CD4-positive, alpha-beta T cell treated with Interferon gamma for 1 hour (primary cell): ENCODE measurements at regions not wholly inside any gene's neighbourhood (a gene's known extent, or its start where the extent isn't known, plus 50 kb on each side); places are given as distances from the start of the nearest gene placed in this dataset.

Source experiments
- DNase-seq: peaks from one replicate; pipeline ENCODE4 v3.0.0-alpha.2; 2020

DNA sequence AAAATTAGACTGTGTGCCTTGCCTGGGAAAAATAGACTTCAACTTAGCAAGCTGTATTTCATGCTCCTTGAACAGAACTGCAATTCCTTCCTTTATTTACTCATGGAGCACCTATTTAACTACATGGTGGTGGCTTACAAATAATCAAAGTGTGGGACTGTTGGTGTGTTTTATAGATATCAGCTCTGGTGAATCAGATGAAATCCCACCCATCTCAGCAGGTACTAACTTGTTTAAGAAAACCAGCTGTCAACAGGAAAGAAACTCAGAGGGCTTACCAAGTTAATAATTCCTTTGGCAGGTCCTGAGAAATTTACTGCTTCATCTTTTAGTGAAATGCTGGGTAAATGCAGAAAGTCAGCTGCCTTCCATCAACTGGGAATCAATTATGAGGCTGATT, 830.6 kb downstream of the SLC4A3 start:
- DNase-seq: no peak

DNA sequence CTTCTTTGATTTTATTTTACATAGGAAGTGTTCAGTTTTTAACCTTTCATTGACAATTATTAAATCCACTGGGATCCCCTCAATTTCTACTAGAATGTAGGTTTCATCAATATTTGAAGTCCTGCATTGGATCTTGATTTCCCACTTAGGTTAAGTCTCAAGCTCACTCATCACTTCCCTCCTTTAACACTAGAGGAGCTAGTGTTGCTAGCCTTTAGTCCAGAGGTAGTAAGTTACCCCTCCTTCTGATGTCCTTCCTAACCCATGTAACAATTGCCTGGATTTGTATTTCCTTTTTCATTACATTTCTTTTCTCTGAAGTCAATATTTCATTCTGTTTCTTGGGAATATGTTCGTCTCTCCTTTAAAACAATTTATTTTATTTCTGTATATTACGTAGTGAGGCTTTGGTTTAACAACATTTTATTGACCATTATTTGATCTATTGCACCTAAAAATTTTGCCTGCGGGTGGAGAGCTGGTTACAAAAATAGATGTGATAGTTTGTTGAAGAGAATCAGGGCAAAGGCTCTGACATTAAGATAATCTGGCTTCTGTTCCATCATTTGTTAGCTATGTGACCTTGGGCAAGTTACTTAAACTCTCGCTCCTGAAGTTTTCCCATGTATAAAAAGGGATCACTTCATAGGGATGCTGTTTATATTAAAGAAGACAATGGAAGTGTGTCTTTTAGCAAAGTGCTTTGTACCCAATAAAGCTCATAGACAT, 833.0 kb downstream of the SLC4A3 start:
- no peak for DNase-seq

DNA sequence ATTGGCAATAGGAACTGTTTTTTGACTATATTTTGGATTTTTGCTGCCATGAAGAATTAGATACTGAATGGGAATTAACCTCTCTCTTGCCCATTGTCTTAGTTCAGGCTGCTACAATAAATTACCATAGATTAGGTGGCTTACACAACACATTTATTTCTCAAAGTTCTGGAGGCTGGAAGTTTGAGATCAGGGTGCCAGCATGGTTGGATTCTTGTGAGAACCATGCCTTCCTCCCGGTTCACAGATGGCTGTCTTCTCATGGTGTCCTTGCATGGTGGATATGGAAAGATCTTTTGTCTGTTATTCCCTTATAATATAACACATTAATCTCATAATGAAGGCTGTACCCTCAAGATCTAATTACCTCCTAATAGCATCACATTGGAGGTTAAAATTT, 836.4 kb downstream of the SLC4A3 start:
- DNase-seq: no peak

DNA sequence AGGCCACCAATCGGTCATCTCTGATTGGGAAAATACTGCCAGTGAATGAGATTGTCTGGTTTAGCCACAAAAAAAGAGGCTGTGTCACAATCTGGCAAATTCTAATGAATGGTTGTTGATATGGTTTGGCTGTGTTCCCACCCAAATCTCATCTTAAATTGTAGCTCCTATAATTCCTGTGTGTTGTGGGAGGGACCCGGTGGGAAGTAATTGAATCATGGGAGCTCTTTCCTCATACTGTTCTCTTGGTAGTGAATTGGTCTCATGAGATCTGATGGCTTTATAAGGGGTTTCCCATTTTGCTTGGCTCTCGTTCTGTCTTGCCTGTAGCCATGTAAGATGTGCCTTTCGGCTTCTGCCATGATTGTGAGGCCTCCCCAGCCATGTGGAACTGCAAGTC, 838.3 kb downstream of the SLC4A3 start:
- DNase-seq: no peak

DNA sequence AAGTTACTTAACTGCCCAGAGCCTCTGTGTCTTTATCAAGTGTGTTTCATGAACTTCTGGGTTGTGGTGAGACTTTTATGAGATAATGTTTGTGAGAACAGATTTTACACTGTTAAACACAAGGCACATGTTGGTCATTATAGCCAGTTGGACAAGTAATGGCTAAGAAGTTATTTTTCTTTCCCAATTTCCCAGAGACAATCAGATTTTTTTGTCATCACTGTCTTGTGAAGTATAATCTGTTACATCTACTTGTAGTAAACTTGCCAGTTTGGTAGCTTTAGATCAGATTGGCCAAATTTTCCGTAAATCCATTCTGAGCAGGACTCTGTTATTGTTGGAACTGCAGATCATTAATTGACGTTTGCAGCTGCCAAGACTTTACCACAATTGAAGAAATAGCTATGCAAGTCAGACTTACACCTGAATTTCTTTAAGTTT, 838.8 kb downstream of the SLC4A3 start:
- no peak for DNase-seq

DNA sequence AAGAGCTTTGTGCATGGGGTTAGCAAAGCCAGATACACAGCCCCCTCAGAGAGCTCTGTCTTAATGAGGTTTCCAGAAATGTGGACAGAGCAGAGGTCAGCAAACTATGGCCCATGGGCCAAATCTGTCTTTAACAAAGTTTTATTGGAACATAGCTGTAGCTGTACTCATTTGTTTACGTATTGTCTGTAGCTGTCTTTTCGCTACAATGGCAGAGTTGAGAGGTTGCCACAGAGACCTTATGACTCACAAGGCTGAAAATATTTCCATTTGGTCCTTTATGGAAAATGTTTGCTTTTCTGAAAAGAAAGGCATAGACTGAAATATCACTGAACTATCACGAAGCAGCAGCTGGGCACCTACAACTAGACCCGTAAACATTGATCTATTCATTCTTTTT, 841.8 kb downstream of the SLC4A3 start:
- no peak for DNase-seq

DNA sequence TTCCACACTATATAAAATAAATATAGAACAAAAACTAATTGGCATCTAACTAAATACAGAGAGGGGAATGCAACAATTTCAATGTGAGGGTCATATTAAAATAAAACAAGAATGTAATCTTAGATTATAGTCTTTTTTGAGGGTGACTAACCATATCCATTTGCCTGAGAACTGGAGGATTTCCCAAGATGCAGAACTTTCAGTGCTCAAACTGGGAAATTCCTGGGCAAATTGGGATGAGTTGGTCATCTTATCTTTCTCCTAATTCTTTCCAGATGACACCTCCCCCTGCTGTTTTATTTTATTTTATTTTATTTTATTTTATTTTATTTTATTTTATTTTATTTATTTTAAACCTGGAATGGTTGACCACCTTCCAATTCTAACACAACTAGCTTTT, 846.2 kb downstream of the SLC4A3 start:
- no peak for DNase-seq

DNA sequence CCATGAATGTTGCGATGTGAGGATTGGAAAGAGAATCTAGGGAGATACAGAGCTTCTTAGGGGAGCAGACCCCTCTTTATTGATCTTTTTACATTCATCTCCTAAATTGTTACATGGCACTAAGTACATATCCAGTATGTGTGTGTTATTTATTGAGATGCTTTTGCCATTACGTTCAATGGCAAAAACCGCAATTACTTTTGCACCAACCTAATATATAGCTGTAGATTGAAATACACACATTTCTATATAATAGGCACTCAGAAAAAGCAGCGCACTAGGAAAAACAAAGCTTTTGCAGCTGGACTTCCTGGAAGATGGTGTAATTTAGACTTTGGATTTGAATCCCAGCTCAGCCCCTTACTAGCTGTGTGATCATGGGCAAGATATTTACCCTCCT, 849.4 kb downstream of the SLC4A3 start:
- DNase-seq: no peak

DNA sequence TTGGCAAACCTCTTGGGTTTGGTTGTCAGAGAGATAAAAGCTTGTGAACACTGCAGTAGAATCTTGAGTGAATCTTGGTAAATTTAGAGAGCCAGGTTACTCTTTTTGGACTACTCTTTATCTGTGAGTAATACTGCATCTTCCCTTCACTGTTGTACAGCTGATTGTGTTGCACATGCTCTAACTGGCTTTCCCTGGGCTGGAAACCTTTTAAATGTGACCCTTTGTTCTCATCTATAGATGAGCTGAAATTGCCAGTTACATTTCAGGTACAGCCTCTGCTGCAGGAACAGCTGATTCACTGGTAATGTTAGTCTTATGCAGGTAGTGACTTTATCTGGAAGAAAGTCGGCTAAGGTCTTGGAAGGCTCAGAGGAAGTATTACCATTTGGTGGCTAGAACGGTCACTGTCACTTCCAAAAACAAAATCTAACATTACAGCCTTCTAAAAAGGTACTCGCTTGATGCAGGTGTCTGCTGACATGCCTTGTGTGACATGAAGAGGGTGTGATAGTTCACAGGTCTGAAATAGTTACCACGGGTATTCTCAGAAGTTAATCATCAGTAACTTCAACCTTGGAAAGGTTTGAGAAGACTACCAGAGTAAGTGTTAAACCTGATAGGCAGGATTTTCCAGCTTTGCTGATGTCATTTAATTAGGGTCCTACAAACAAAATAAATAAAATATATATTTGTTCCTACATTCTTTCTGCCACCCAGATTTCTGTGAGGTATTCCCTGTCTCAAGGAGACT, 851.1 kb downstream of the SLC4A3 start:
- DNase-seq: no peak

DNA sequence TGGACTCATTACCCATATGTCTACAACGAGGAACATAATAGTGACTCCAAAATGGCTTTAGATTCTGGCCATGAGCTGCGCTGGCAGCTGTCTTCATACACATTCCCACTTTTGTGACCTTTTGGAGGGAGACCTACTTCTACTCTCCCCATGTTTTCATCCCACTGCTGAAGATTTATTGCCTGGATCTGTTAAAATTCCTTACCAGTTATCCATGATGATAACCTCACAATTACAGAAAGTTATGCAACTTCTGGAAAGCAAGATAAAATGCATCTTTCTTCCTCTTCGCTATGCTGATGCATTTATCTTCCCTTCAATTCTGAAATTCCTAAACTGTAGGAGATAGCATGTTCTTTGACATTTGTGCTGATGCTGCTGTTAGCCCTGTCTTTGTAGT, 855.3 kb downstream of the SLC4A3 start:
- DNase-seq: no peak

DNA sequence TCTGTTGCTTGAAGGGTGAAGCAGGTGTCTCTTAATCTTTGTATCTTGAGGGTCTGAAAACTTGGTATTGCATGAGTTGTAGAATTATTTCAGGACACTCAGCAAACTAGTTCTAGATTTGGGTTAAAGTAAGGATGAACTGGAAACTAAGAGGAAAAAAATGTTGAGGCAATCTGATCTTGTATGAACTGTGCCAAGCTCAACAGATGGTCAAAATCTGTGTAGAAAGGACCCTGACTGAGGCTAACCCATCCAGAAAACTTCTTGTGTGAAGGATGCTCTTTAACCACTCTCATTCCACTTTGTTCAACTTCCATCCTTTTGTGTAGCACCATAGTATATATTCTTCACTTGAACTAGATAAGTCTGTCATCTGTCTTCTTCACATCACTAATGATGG, 861.7 kb downstream of the SLC4A3 start:
- no peak for DNase-seq

DNA sequence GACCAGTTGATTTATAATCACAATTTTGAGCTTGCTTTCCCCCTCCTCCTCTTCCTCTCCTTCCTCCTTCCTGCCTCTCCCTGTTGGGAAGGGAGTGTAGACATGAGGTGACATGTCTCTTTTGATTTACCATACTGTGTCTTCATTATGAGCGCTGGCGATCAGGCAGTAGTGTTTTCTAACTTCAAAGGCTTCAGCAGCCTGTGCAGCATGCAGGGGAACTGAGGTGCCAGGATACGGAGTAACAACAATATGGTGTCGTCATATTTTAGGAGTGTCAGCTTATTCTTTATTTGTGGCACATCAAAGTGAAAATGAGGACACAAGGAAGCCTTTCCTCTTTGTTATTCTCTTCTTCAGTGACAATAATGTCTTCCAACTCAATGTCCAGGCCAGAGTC, 864.2 kb downstream of the SLC4A3 start:
- no peak for DNase-seq

DNA sequence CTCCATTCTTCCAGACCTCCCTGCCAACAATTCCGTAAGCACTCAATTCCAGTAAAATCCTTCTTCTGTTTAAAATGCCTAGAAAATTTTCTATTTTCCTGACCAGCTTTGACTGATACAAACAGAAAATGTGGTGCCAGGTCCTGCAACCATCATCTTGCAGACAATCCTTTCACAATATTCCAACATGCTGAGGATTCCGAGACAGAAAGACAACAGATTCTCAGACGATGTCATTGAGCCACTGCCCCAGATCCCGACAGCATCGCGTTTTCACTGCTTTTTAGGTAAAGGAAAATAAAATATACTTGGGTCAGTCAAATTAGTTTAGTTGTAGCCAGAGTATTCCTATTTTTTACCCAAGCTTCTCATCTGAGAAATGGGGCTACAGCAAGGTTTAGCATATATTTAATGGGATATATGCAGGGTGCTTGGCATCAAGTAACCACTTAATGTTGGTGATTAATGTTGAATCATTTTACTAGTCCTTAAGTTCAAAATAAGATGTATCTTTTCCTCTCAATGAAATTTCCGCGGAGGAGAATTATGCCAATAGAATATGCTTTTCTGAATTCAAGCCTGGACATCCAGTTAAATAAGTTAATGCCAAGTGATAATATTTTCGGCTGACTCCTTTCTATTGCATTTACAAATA, 866.6 kb downstream of the SLC4A3 start:
- no peak for DNase-seq

DNA sequence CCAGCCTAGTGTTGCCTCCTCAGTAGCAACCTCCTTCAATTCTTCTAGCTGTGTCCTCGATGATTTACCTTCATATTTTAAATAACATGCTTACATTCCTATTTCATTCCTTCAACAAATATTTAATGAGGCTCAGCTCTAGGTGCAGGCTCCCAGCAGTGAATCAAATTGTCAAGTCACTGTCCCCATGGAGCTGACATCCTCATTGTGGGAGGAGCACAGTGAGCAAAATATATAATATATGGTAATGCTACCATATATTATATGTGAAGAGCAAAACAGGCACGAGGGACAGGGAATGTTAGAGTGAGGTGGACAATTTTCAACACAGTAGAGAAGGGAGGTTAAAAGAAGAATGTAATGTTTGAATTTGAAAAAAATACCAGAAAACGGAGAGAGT, 869.1 kb downstream of the SLC4A3 start:
- DNase-seq: no peak

DNA sequence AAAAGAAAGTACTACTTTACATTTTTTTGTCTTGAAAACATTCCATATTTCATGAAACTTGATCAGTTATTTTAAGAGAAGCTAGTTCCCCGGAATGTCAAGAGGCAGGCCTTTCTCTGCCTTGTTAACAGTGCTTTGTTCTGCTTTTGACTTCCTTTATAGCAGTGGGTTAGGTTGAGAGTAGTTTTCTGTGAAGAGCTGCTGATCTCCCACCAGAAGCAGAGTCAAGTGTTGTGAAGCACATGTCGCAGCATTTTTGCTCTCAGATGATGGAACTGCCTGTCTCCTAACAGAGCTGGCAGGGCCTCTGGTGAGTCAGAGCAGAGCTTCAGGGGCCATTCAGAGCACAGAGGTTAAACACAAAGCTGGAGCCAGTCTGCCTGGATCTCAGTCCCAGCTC, 871.8 kb downstream of the SLC4A3 start:
- DNase-seq: no peak

DNA sequence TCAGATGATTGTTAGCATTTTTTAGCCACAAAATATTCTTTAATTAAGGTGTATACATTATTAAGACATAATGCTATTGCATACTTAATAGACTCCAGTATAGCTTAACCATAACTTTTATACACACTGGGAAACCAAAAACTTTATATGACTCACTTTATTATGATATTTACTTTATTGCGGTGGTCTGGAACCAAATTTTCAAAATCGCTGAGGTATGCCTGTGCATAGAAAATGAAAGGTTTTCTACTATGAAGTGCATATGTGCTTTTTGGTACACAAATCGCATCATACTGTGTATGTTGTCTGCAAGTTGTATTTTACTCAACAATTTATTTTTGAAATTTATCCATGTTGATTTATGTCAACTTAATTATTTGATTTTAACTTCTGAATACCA, 875.1 kb downstream of the SLC4A3 start:
- DNase-seq: no peak

DNA sequence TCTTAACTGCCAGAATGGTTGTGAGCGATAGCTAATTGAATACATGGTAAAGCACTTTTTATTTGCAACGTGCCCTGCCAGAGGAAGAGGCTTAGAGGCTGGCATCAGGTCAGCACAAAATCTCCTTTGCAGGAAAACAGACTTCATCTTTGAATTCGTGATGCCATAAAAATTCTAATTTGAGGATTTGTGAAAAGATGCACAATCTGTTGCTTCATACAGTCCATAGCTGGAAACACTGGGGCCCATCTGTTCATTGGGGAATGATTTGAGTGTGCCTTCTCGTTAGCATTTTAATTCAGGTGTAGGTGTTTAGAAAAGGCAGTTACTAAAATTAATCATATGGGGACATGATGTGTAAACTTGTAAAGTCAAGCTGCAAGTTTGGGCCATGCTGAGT, 876.0 kb downstream of the SLC4A3 start:
- DNase-seq: no peak

DNA sequence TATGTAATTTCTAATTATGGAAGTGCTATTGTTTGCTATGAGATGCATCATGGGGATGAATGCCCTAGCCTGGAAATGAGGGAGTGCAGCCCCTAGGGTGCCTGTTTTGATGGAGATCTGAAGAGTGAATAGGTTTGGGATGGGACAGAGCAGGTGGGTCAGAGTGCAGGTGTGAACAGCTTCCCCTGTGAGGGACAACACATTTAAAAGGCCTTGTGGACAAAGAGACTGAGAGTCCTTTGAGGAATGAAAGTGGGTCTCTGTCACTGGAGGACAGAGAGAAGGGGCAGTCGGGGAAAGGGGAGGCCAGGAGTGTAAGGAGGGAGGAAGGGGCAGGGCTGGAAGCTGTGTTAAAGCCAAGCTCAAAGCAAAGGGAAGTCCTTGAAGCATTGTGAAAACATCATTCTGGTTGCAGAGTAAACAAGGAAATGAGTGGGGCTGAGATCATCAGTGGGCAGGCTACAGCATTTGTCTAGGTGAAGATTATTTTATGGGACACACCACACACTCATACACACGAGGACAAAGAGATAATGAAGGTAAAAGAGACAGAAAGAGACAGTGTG, 877.6 kb downstream of the SLC4A3 start:
- DNase-seq: no peak

DNA sequence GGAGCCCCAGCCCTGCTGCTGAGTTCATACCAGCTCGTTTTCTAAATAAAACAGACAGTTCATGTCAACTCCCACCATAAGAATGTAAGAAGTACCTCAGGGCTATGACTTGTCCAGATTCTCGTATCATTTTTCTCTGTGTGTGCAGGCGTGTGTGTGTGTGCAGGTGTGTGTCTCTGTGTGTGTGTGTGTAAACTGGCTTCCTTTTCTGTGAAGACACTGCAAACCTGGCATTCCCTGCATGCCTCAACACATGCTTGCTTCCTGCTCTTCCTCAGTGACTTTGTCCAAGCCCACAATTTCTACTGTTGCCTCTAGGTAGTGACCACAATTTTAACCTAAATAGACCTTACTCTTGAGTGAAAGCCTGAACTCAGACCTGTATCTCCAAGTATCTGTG, 879.0 kb downstream of the SLC4A3 start:
- no peak for DNase-seq

DNA sequence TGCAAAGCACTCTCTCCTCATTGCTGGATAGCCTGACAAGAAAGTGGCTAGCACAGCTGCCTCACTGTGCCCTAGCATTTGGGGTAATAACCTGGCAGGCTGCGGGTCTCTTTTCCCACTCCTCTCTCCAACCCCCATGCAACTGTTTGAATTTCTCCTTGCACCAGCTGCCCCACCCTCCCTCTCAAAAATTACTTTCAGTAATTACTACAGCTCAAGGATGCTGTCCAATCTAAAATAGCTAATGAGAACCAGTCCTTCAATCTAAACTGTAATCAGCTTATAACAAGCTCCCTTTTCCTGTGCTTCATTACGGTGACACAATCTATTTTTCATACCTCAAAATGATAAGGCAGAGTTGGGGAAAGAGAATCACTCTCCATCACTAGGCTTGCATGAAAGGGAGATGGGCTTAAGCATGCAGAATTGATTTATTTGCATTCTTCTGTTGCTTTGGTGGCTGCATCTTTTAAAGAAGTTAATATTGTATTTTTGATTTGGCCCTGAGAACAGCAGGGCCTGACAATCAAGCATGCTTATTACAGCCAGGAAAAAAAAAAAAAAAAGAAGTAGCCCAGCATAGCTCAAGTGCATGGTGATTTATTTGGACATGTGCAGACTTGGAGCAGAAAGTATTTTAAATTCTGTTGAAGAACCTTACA, 881.8 kb downstream of the SLC4A3 start:
- no peak for DNase-seq

DNA sequence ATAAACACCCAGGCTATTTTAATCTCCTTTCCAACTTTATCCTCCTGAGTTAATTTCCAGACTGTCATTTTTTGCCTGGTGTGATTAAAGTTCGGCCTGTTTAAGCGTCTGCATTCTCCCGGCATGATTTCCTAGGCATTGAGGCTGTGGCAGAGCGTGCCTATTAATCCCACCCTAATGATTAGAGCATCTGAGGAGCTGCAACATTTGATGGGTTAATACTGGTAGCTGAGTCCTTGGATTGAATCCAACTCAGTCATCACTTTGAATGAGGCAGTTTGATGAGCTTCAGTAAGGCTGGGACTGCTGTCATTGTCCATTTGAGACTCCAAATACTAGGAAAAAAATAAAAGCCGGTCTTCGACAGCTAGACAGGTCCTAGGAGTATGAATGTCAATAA, 882.5 kb downstream of the SLC4A3 start:
- no peak for DNase-seq

DNA sequence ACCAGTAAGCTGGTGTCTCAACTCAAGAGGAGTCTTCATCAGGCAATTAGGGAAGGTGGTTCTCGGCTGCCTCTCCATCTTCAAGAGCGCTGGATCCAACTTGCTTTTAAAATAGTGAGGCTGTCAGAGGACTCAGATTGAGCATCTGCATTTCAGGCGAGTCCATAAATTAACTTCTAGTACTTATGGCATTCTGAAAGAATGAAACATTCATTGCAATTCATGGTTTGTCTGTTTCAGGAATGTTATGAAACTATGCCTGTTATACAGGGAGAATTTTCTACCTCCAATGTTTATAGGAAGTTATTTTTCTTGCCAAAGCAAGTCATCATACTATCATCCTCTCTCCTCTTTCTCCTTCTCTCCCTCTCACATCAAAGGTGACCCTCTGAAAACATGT, 883.2 kb downstream of the SLC4A3 start:
- no peak for DNase-seq

DNA sequence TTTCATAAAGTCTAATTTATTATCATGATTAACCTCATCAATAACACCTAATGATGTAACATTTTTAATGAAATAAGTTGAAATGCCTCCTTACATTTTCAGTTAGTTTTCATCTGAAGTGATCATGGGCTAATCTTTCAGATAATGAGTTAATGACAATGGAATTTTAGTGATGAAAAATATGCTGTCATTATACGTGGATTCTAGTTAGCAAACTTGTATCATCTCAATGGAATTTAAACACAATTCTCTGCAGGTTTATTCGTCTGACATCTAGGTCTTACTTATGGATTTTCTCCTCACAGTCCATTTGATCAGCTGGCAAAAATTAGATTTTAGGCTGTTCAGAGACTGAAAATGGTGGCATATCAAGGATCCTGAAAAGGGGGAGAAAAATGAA, 885.0 kb downstream of the SLC4A3 start:
- no peak for DNase-seq
